HEK293 (cell line): ENCODE measurements at regions not wholly inside any gene's neighbourhood (a gene's known extent, or its start where the extent isn't known, plus 50 kb on each side); places are given as distances from the start of the nearest gene placed in this dataset.

Experiments used
- CTCF ChIA-PET: fragments of 350-600 bp; formaldehyde crosslinking; extraction: SDS; loops from one replicate; lab custom pipeline; 2021; ENCODE audit warnings: antibody characterized with exemption; lab: Yijun Ruan, JAX
- POLR2A ChIA-PET: fragments of 300-600 bp; formaldehyde crosslinking; extraction: SDS; loops from one replicate; lab custom pipeline; 2020; ENCODE audit warnings: antibody characterized with exemption, inconsistent platforms; lab: Yijun Ruan, JAX
- H3K27ac ChIP-seq: fragments of 200-500 bp; sonication (Bioruptor generic); 2 replicates; pipeline ENCODE4 v1.5.1; 2014; ENCODE audit warnings: low read depth, low read length, control low read depth, inconsistent platforms; ENCODE audit errors: extremely low read depth
- H3K36me3 ChIP-seq, 2 experiments: fragments of 200-500 bp in 1 of 2; sonication (Bioruptor generic) in 1 of 2; 1 replicate in 1 of 2; 2 replicates in 1 of 2; pipeline ENCODE4 v1.5.1; 2014 to 2017; ENCODE audit warnings: inconsistent platforms in 2 of 2, low read length in 2 of 2; ENCODE audit not compliant: control insufficient read depth in 2 of 2, insufficient read depth in 1 of 2
- H3K4me1 ChIP-seq: fragments of 200-500 bp; sonication (Bioruptor generic); 2 replicates; pipeline ENCODE4 v1.5.1; 2014; ENCODE audit warnings: mild to moderate bottlenecking, low read length, inconsistent platforms; ENCODE audit not compliant: control insufficient read depth, insufficient read depth
- H3K4me3 ChIP-seq: 2 replicates; pipeline ENCODE4 v1.5.1; 2011; ENCODE audit warnings: low read depth, mild to moderate bottlenecking, control low read depth, low read length, moderate library complexity
- H3K9me3 ChIP-seq: fragments of 200-500 bp; sonication (Bioruptor generic); 2 replicates; pipeline ENCODE4 v1.5.1; 2014; ENCODE audit warnings: low read depth, low read length, inconsistent platforms; ENCODE audit not compliant: control insufficient read depth, insufficient read depth
- HOXD13 ChIP-seq: sonication (generic); formaldehyde crosslinking; IDR thresholded peaks from 2 replicates; pipeline ENCODE4 v1.8.0; 2022; ENCODE audit warnings: missing genetic modification reagents, borderline replicate concordance
- INSM2 ChIP-seq: fragments of 450-650 bp; formaldehyde crosslinking; IDR thresholded peaks from 2 replicates; pipeline ENCODE4 v1.5.1; 2016; ENCODE audit warnings: missing biosample characterization, missing genetic modification characterization
- KLF16 ChIP-seq: fragments of 450-650 bp; formaldehyde crosslinking; IDR thresholded peaks from 2 replicates; pipeline ENCODE4 v1.5.1; 2017; ENCODE audit warnings: missing biosample characterization, missing genetic modification characterization
- RBAK ChIP-seq: fragments of 450-650 bp; formaldehyde crosslinking; IDR thresholded peaks from 2 replicates; pipeline ENCODE4 v1.5.1; 2016; ENCODE audit warnings: missing biosample characterization, missing genetic modification characterization
- SP7 ChIP-seq: fragments of 450-650 bp; formaldehyde crosslinking; IDR thresholded peaks from 2 replicates; pipeline ENCODE4 v1.5.1; 2016; ENCODE audit warnings: missing biosample characterization, missing genetic modification characterization
- ZBTB8A ChIP-seq: fragments of 450-650 bp; formaldehyde crosslinking; IDR thresholded peaks from 2 replicates; pipeline ENCODE4 v1.5.1; 2016; ENCODE audit warnings: missing biosample characterization, missing genetic modification characterization
- ZNF140 ChIP-seq: fragments of 450-650 bp; formaldehyde crosslinking; IDR thresholded peaks from 2 replicates; pipeline ENCODE4 v1.5.1; 2016; ENCODE audit warnings: missing biosample characterization, missing genetic modification characterization
- ZNF16 ChIP-seq: fragments of 450-650 bp; formaldehyde crosslinking; IDR thresholded peaks from 2 replicates; pipeline ENCODE4 v1.5.1; 2016; ENCODE audit warnings: low read depth, missing biosample characterization, missing genetic modification characterization
- ZNF169 ChIP-seq: fragments of 450-650 bp; formaldehyde crosslinking; IDR thresholded peaks from 2 replicates; pipeline ENCODE4 v1.5.1; 2016; ENCODE audit warnings: missing biosample characterization, missing genetic modification characterization
- ZNF214 ChIP-seq: fragments of 450-650 bp; formaldehyde crosslinking; IDR thresholded peaks from 2 replicates; pipeline ENCODE4 v1.5.1; 2017; ENCODE audit warnings: missing biosample characterization, mild to moderate bottlenecking, missing genetic modification characterization, borderline replicate concordance
- ZNF302 ChIP-seq: fragments of 450-650 bp; formaldehyde crosslinking; IDR thresholded peaks from 2 replicates; pipeline ENCODE4 v1.5.1; 2016; ENCODE audit warnings: missing biosample characterization, missing genetic modification characterization, low read depth
- ZNF324 ChIP-seq: fragments of 450-650 bp; formaldehyde crosslinking; IDR thresholded peaks from 2 replicates; pipeline ENCODE4 v1.5.1; 2016; ENCODE audit warnings: missing biosample characterization, missing genetic modification characterization
- ZNF354C ChIP-seq: fragments of 450-650 bp; formaldehyde crosslinking; IDR thresholded peaks from 2 replicates; pipeline ENCODE4 v1.5.1; 2016; ENCODE audit warnings: missing biosample characterization, missing genetic modification characterization, low read depth, borderline replicate concordance
- ZNF501 ChIP-seq: fragments of 450-650 bp; formaldehyde crosslinking; IDR thresholded peaks from 2 replicates; pipeline ENCODE4 v1.5.1; 2016; ENCODE audit warnings: missing biosample characterization, missing genetic modification characterization
- ZNF544 ChIP-seq: fragments of 450-650 bp; formaldehyde crosslinking; IDR thresholded peaks from 2 replicates; pipeline ENCODE4 v1.5.0; 2017; ENCODE audit warnings: missing biosample characterization, missing genetic modification characterization
- ZNF580 ChIP-seq: fragments of 450-650 bp; formaldehyde crosslinking; IDR thresholded peaks from 2 replicates; pipeline ENCODE4 v1.5.1; 2016; ENCODE audit warnings: missing biosample characterization, missing genetic modification characterization
- ZNF585B ChIP-seq: fragments of 450-650 bp; formaldehyde crosslinking; IDR thresholded peaks from 2 replicates; pipeline ENCODE4 v1.5.1; 2016; ENCODE audit warnings: missing biosample characterization, missing genetic modification characterization
- ZNF600 ChIP-seq: fragments of 450-650 bp; formaldehyde crosslinking; IDR thresholded peaks from 2 replicates; pipeline ENCODE4 v1.5.1; 2016; ENCODE audit warnings: missing biosample characterization, missing genetic modification characterization
- ZSCAN16 ChIP-seq: fragments of 450-650 bp; formaldehyde crosslinking; IDR thresholded peaks from 2 replicates; pipeline ENCODE4 v1.5.1; 2016; ENCODE audit warnings: missing biosample characterization, missing genetic modification characterization
- TF ChIP-seq, protein P1 (sequence below): IDR thresholded peaks from 2 replicates; pipeline ENCODE4 v1.6.1; 2011; ENCODE audit warnings: mild to moderate bottlenecking, low read depth, low read length, borderline replicate concordance

DNA sequence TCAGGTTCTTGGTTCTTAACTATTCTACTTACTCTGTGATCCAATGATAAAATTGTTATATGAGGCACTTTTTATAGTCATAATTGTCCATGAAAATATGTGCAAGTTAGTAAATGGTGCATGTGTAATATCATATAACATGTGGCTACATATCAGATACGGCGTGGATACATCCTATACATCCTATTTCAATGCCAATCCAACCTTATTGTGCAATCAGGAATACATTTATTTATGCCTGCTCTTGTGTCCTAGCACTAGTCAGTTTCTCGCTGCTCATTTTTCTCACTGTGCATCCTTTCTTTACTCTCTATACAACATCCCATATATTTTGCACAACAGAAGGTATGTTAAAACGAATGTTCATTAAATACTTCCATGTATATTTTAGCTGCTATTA lies 1141.1 kb downstream of the FAT4 start:
- H3K4me3 ChIP-seq: no peak overlapping the region
- no peak overlapping the region for H3K27ac ChIP-seq
- no peaks in the 10 kb centered on the region for H3K36me3 ChIP-seq
- H3K4me1 ChIP-seq: no peaks in the 10 kb centered on the region
- H3K9me3 ChIP-seq: no peaks in the 10 kb centered on the region
- TF ChIP-seq ZNF585B (tag by site-specific recombination): no peak
- TF ChIP-seq INSM2 (tag by site-specific recombination): no peak
- TF ChIP-seq HOXD13 (CRISPR knock-in tag): no peak
- no peak for TF ChIP-seq ZNF140 (tag by site-specific recombination)
- no peak for TF ChIP-seq ZNF501 (tag by site-specific recombination)
- TF ChIP-seq ZNF324: no peak
- no peak for TF ChIP-seq KLF16 (tag by site-specific recombination)
- TF ChIP-seq ZNF16 (tag by site-specific recombination): no peak
- no peak for TF ChIP-seq SP7 (tag by site-specific recombination)
- CTCF ChIA-PET: no interaction called here
- POLR2A ChIA-PET: no interaction called here

- POLR2A ChIA-PET: no interaction called here
- Histone ChIP-seq H3K9me3 (no peaks in the 10 kb centered on the region), H3K4me3 (no peak overlapping the region), H3K36me3 (no peaks in the 10 kb centered on the region), H3K27ac (no peak overlapping the region), H3K4me1 (no peaks in the 10 kb centered on the region)
- TF ChIP-seq ZNF544 (tag by site-specific recombination): no peak
- TF ChIP-seq ZNF302 (tag by site-specific recombination): no peak
- TF ChIP-seq ZBTB8A (tag by site-specific recombination): no peak
- no peak for TF ChIP-seq ZNF600
- TF ChIP-seq, all 188 proteins: peak for 0
- CTCF ChIA-PET: no interaction called here
Measured at GRCh38 chr4:126458993-126459392, 1144.2 kb downstream of the FAT4 start.

GRCh38 chr4:126465341-126465740 lies 1150.6 kb downstream of the FAT4 start:
- H3K27ac ChIP-seq: no peak overlapping the region
- POLR2A ChIA-PET: no interaction called here
- H3K9me3 ChIP-seq: no peaks in the 10 kb centered on the region
- no peak overlapping the region for H3K4me3 ChIP-seq
- no peaks in the 10 kb centered on the region for H3K36me3 ChIP-seq
- no peak for TF ChIP-seq ZSCAN16 (tag by site-specific recombination)
- H3K4me1 ChIP-seq: no peaks in the 10 kb centered on the region
- CTCF ChIA-PET: interaction anchor here (0.6 kb wide), 1 partner anchor 194 kb away, joined by 3 read pairs; no protein-coding TSS in a partner anchor

DNA sequence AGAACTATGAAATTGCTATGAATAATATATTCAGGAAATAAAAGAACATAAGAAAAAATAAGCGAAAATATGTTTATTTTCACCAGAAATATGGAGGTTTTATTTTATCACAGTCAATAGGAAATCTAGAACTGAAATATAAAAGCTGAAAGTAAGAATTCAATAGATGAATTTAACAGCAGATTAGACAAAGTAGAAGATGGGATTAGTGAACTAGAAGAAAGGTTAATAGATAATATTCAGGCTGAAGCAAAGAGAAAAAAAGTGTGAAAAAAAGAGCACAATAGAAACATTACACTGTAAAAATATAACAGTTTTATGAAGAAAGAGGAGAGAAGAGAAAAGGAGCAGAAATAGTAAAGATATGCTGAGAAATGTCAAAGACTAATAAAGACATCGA lies 1152.1 kb downstream of the FAT4 start:
- ChIA-PET CTCF (no interaction called here), POLR2A (no interaction called here)
- H3K36me3 ChIP-seq: no peaks in the 10 kb centered on the region
- TF ChIP-seq ZNF169 (tag by site-specific recombination) (no peak), ZNF354C (tag by site-specific recombination) (no peak), ZNF214 (no peak), ZNF580 (tag by site-specific recombination) (no peak), RBAK (no peak)
- TF ChIP-seq, protein P1, sequence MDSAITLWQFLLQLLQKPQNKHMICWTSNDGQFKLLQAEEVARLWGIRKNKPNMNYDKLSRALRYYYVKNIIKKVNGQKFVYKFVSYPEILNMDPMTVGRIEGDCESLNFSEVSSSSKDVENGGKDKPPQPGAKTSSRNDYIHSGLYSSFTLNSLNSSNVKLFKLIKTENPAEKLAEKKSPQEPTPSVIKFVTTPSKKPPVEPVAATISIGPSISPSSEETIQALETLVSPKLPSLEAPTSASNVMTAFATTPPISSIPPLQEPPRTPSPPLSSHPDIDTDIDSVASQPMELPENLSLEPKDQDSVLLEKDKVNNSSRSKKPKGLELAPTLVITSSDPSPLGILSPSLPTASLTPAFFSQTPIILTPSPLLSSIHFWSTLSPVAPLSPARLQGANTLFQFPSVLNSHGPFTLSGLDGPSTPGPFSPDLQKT: no peak
- no peaks in the 10 kb centered on the region for H3K4me1 ChIP-seq
- H3K27ac ChIP-seq: no peak overlapping the region
- H3K9me3 ChIP-seq: no peaks in the 10 kb centered on the region
- no peak overlapping the region for H3K4me3 ChIP-seq
